ENCODE measurements at regions not wholly inside any gene's neighbourhood (a gene's known extent, or its start where the extent isn't known, plus 50 kb on each side); places are given as distances from the start of the nearest gene placed in this dataset.

DNA sequence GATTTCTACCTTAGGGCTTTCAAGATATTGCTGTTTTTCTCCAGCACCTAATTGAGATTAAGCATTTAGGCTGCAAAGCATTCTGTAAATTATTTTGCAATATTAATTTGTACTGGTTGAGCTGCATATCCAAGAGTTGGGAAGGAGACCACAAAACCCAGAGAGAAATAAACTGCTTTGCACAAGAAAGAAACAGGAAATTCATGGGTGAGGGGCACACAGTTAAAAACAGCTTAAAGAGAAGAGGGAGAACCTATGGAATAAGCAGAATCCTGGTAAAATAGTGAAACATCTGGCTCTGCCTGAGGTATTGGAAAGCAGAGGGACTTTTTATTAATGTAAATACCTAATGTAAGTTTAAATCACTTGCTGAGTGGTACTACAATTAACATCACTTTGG lies 243.0 kb downstream of the TMEM167A start:
- CTCF ChIA-PET: no interaction called here
- DNase-seq (no peak), ATAC-seq (no peak)
- Mint-ChIP-seq H3K27me3 (no peaks in the 10 kb centered on the region), H3K4me3 (no peak overlapping the region), H3K4me1 (no peaks in the 10 kb centered on the region), H3K36me3 (no peaks in the 10 kb centered on the region), H3K27ac (no peak overlapping the region), H3K9me3 (ENCODE audit: low read depth) (peaks cover 9% of the 10 kb centered on the region)

- peaks cover 2% of the 10 kb centered on the region for H3K27me3 Mint-ChIP-seq
- no peaks in the 10 kb centered on the region for H3K4me1 Mint-ChIP-seq
- CTCF ChIA-PET: no interaction called here
Measured at GRCh38 chr5:82833277-82833676, 243.9 kb downstream of the TMEM167A start.

GRCh38 chr5:82832445-82832844 lies 244.7 kb downstream of the TMEM167A start:
- Mint-ChIP-seq H3K9me3 (ENCODE audit: low read depth) (peaks cover 9% of the 10 kb centered on the region), H3K27me3 (peaks cover 2% of the 10 kb centered on the region), H3K4me1 (no peaks in the 10 kb centered on the region), H3K4me3 (no peak overlapping the region), H3K36me3 (no peaks in the 10 kb centered on the region), H3K27ac (no peak overlapping the region)
- CTCF ChIA-PET: no interaction called here
- DNase-seq (no peak), ATAC-seq (no peak)

More at GRCh38 chr5:82833277-82833676, 243.9 kb downstream of the TMEM167A start:
- H3K9me3 Mint-ChIP-seq (ENCODE audit: low read depth): peaks cover 9% of the 10 kb centered on the region
- no peaks in the 10 kb centered on the region for H3K36me3 Mint-ChIP-seq
- H3K27ac Mint-ChIP-seq: no peak overlapping the region
- ATAC-seq (no peak), DNase-seq (no peak)
- no peak overlapping the region for H3K4me3 Mint-ChIP-seq

DNA sequence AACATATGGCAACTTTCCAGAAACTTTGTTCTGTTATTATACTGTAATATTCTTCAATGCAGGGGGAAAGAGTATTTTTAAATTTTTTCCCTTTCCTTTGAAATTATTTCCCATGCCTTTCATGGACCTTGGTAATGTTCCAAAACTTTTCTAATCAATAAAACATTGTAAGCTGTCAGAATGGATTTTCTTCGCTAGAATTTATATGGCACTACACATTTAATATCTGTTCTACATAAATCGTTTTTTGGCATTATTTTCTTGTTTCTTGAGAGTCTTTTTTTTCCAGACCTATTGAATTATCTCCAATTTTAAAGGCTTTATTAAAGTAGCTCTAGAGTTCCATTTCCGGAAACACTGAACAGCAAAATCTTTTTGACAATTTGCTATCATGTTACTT lies 249.0 kb downstream of the TMEM167A start:
- CTCF ChIA-PET: no interaction called here
- no peak overlapping the region for H3K4me3 Mint-ChIP-seq
- no peak overlapping the region for H3K27ac Mint-ChIP-seq
- H3K9me3 Mint-ChIP-seq (ENCODE audit: low read depth): no peaks in the 10 kb centered on the region
- DNase-seq (no peak), ATAC-seq (no peak)
- no peaks in the 10 kb centered on the region for H3K36me3 Mint-ChIP-seq
- H3K27me3 Mint-ChIP-seq: peaks cover 2% of the 10 kb centered on the region
- no peaks in the 10 kb centered on the region for H3K4me1 Mint-ChIP-seq

DNA sequence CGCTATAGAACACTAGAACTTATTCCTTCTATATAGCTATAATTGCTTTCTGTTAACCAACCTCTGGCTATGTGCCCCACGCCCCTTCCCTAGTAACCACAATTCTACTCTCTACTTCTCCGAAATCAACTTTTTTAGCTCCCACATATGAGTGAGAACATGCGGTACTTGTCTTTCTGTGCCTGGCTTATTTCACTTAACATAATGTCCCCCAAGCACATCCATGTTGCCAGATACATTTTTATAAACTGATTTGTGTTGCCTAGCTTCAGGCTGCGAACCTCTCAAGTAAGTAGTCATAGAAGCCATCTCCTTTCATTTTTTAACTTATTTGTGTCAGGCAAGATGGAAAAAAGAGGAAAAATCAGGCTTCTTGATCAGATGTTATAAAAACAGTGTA lies 249.5 kb downstream of the TMEM167A start:
- DNase-seq (no peak), ATAC-seq (no peak)
- CTCF ChIA-PET: no interaction called here
- Mint-ChIP-seq H3K27me3 (peaks cover 2% of the 10 kb centered on the region), H3K27ac (no peak overlapping the region), H3K9me3 (ENCODE audit: low read depth) (no peaks in the 10 kb centered on the region), H3K36me3 (no peaks in the 10 kb centered on the region), H3K4me1 (no peaks in the 10 kb centered on the region), H3K4me3 (no peak overlapping the region)

- H3K27me3 Mint-ChIP-seq: no peaks in the 10 kb centered on the region
- no peak for DNase-seq
Measured at GRCh38 chr5:82822634-82822927, 254.6 kb downstream of the TMEM167A start.

GRCh38 chr5:82821846-82822633 lies 255.2 kb downstream of the TMEM167A start:
- ATAC-seq (no peak), DNase-seq (no peak)
- CTCF ChIA-PET: no interaction called here
- H3K27ac Mint-ChIP-seq: no peak overlapping the region
- H3K4me3 Mint-ChIP-seq: no peak overlapping the region
- no peaks in the 10 kb centered on the region for H3K9me3 Mint-ChIP-seq (ENCODE audit: low read depth)
- H3K27me3 Mint-ChIP-seq: no peaks in the 10 kb centered on the region
- H3K36me3 Mint-ChIP-seq: no peaks in the 10 kb centered on the region
- peaks cover 8% of the 10 kb centered on the region for H3K4me1 Mint-ChIP-seq

More at GRCh38 chr5:82822634-82822927, 254.6 kb downstream of the TMEM167A start:
- Mint-ChIP-seq H3K36me3 (no peaks in the 10 kb centered on the region), H3K27ac (no peak overlapping the region), H3K4me1 (peaks cover 8% of the 10 kb centered on the region), H3K9me3 (ENCODE audit: low read depth) (no peaks in the 10 kb centered on the region), H3K4me3 (no peak overlapping the region)
- no peak for ATAC-seq
- CTCF ChIA-PET: no interaction called here

- Mint-ChIP-seq H3K36me3 (no peaks in the 10 kb centered on the region), H3K4me1 (peaks cover 8% of the 10 kb centered on the region), H3K4me3 (no peak overlapping the region), H3K9me3 (ENCODE audit: low read depth) (no peaks in the 10 kb centered on the region), H3K27ac (no peak overlapping the region), H3K27me3 (no peaks in the 10 kb centered on the region)
- ATAC-seq (no peak), DNase-seq (no peak)
- CTCF ChIA-PET: no interaction called here
Measured at GRCh38 chr5:82820961-82821845, 256.0 kb downstream of the TMEM167A start.

- CTCF ChIA-PET: no interaction called here
- ATAC-seq: no peak
- H3K4me1 Mint-ChIP-seq: peaks cover 8% of the 10 kb centered on the region
Measured at GRCh38 chr5:82820188-82820587, 257.0 kb downstream of the TMEM167A start.

GRCh38 chr5:82817897-82818676 lies 259.1 kb downstream of the TMEM167A start:
- Mint-ChIP-seq H3K9me3 (ENCODE audit: low read depth) (no peaks in the 10 kb centered on the region), H3K36me3 (no peaks in the 10 kb centered on the region), H3K27me3 (peaks cover 2% of the 10 kb centered on the region), H3K4me3 (no peak overlapping the region), H3K4me1 (peaks cover 8% of the 10 kb centered on the region), H3K27ac (no peak overlapping the region)
- no peak for DNase-seq
- ATAC-seq: no peak
- CTCF ChIA-PET: no interaction called here

More at GRCh38 chr5:82820188-82820587, 257.0 kb downstream of the TMEM167A start:
- no peak overlapping the region for H3K27ac Mint-ChIP-seq
- H3K27me3 Mint-ChIP-seq: no peaks in the 10 kb centered on the region
- H3K36me3 Mint-ChIP-seq: no peaks in the 10 kb centered on the region
- H3K4me3 Mint-ChIP-seq: no peak overlapping the region
- no peaks in the 10 kb centered on the region for H3K9me3 Mint-ChIP-seq (ENCODE audit: low read depth)
- no peak for DNase-seq

GRCh38 chr5:82816926-82817325 lies 260.3 kb downstream of the TMEM167A start:
- Mint-ChIP-seq H3K4me1 (peaks cover 6% of the 10 kb centered on the region), H3K27me3 (peaks cover 2% of the 10 kb centered on the region), H3K4me3 (no peak overlapping the region), H3K27ac (no peak overlapping the region), H3K36me3 (no peaks in the 10 kb centered on the region), H3K9me3 (ENCODE audit: low read depth) (no peaks in the 10 kb centered on the region)
- ATAC-seq (no peak), DNase-seq (no peak)
- CTCF ChIA-PET: no interaction called here

DNA sequence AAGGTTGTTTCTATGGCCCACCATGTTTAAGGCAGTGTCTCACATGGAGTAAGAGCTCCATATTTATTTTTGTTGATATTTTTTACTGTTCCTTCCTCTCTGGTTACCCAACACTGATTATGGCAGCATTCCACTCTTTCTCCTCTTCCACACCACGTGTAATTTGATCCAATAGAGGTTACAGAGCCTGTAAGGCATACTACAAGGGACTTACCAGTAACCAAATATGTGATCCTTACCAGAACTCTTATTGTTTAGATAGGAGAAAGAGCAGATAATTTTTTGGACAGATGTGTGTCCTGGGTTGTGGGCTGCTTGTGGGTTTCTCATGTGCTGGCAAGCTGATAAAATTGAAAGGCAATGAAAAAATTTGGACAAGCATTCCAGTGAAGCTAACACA lies 261.3 kb downstream of the TMEM167A start:
- CTCF ChIA-PET: no interaction called here
- H3K36me3 Mint-ChIP-seq: no peaks in the 10 kb centered on the region
- peaks cover 2% of the 10 kb centered on the region for H3K27me3 Mint-ChIP-seq
- peaks cover 2% of the 10 kb centered on the region for H3K4me1 Mint-ChIP-seq
- DNase-seq (no peak), ATAC-seq (no peak)
- H3K4me3 Mint-ChIP-seq: no peak overlapping the region
- H3K9me3 Mint-ChIP-seq (ENCODE audit: low read depth): no peaks in the 10 kb centered on the region
- no peak overlapping the region for H3K27ac Mint-ChIP-seq

DNA sequence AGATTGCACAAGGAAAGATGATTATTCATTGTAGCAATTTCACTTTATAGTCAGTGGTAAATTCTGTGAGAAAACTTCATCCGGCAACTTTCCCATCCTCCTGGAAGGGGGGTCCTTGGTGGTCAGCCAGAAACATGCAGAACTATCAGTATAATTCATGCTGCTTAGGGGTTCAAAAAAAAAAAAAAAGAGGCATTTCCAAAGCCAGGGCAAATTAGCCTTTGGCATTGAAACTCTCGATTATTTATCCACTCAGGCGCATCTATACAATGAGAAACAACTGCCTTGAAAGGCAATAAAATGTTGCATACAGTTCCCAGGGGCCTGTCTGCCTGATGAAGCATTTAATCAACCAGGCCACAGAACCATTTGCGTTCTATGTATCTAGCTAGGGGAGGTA lies 263.3 kb downstream of the TMEM167A start:
- no peaks in the 10 kb centered on the region for H3K36me3 Mint-ChIP-seq
- H3K4me3 Mint-ChIP-seq: no peak overlapping the region

More for the DNA sequence above, 263.3 kb downstream of the TMEM167A start:
- DNase-seq (no peak), ATAC-seq (no peak)
- CTCF ChIA-PET: no interaction called here
- no peak overlapping the region for H3K27ac Mint-ChIP-seq
- peaks cover 4% of the 10 kb centered on the region for H3K27me3 Mint-ChIP-seq
- no peaks in the 10 kb centered on the region for H3K4me1 Mint-ChIP-seq
- no peaks in the 10 kb centered on the region for H3K9me3 Mint-ChIP-seq (ENCODE audit: low read depth)

All from activated CD8-positive, alpha-beta memory T cell treated with anti-CD3 and anti-CD28 coated beads, Interleukin-2, amount 10 ng/mL, durations not matched to agents 7 days and 5 days (primary cell).